ENCODE measurements at regions not wholly inside any gene's neighbourhood (a gene's known extent, or its start where the extent isn't known, plus 50 kb on each side); places are given as distances from the start of the nearest gene placed in this dataset.

GRCh38 chrX:727738-728621 lies 97.4 kb downstream of the SHOX start:
- DNase-seq: no peak

- DNase-seq: no peak
These were observed 95.4 kb downstream of the SHOX start for GRCh38 chrX:725971-726370.

DNA sequence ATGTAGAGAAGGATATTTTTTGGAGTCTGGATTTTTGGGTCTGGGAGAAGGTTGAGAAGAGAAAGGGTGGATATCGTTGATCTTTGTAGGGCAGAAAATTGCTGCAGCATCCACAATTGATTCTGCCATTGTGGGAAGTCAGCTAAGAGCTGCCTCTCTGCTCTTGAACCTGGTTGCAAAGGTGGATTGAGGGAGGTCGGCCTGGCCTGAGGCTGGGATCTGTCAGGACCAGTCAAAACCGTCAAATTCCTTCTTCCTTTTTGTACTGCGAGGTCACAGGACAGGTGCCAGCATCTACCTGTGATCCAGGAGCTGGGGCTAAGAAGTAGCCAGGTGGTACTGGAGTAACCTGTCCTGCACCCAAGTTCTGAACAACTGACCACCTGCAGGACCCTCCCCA lies 93.7 kb downstream of the SHOX start:
- no peak for DNase-seq

DNA sequence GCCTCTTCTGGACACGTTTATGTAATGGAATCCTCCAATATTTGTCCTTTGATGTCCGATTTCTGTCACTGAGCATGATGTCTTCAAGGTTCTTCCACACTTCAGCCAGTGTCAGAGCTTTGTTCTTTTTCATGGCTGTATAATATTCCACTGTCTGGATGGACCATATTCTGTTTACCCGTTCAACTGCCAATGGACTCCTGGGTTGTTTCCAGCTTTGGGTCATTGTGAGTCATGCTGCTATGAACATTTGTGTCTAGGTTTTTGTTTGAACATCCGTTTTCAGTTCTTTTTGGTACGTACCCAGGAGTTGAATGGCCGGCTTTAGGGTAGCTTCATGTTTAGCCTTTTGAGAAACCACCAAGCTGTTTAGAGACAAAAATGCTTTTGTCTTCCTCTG lies 93.2 kb downstream of the SHOX start:
- DNase-seq: no peak

DNA sequence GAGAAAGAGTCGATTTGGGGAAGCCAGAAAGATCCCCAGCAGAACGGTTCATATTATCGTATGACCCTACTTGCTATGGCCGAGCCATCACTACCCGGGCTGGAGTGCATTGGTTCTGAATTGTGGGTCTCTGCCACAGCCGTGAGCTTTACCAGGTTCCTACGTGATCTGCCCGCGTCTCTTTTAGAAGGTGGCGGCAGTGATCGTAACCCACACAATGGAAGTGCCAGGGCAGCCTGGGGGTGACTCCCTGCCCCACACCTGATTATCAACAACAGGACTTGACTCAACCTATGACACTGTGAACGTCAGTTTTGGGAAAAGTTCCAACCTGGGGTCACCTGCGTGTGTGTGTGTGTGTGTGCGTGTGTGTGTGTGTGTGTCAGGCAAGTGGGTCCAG lies 90.8 kb downstream of the SHOX start:
- no peak for DNase-seq

DNA sequence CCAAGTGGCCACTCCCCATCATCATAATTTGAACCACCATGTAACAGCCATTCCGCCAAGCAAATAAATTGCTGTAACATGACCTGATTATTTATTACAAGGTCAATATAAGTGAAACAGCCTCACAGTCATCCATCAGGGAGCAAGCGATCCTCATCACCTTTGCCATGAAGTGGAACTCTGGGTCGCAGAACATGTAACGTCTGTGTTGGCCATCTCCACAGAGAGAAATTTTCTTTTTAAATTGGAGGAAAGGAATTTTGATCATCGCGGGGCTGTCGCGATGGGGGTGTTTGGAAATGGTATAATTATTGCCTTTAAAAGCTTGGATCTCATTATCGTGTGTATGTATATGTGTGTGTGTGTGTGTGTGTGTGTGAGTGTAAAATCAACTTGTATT lies 90.2 kb downstream of the SHOX start:
- no peak for DNase-seq

DNA sequence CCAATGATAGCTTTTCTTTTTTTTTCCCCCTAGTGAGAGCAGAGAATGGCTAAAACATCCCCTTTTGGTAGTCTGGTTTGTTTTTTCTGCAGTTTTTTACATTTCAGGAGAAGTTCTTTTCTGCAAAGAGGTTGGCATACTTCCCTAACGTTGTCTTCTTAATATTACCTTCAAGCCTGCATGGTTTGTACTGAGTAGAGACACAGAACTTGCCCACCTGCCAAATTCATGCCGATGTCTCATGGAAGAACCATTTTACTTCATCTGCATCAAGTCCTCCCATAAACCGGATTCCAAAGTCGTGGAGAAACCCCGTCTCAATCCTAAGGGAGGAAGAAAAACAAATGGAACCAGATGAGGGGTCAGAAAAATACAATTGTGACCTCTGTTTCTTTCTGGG lies 89.7 kb downstream of the SHOX start:
- DNase-seq: no peak

- DNase-seq: no peak
These were observed 85.5 kb downstream of the SHOX start for GRCh38 chrX:716136-716535.

- no peak for DNase-seq
These were observed 83.5 kb downstream of the SHOX start for GRCh38 chrX:714131-714530.

All from right hindlimb (tissue), 1 donor.